ENCODE measurements at regions not wholly inside any gene's neighbourhood (a gene's known extent, or its start where the extent isn't known, plus 50 kb on each side); places are given as distances from the start of the nearest gene placed in this dataset.
A peak's percentile ranks its signal among the peaks of the same experiment; 100 is the strongest.
"Not testable (repeated sequence)": the region's sequence is repeated elsewhere in the genome, so short reads cannot be mapped to it uniquely, and the experiment has no call there.

DNA sequence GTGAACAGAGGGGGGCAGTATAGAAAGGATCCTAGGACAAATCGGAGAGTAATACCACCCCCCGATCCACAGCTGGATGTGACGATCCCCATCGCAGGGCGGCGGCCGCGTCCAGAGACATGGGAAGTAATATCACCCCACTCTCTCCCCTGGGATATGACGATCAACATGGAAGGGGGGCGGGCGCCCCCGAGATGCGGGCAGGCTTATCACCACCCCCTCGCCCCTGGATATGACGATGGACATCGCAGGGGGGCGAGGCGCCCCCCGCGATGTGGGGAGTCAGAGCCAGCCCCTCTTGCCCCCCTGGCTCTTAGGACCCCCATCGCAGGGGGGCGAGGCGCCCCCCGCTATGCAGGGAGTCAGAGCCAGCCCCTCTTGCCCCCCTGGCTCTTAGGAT lies 120.4 kb upstream of the OSBPL11 start:
- no peaks in the 10 kb centered on the region for H3K4me1 ChIP-seq (ENCODE audit: insufficient read depth, low read length, poor library complexity, severe bottlenecking)
- no peak for DNase-seq (ENCODE audit: low spot score)
- H3K27me3 ChIP-seq (replicated peaks; ENCODE audit: insufficient read depth, low read depth, low read length, poor library complexity), result no peaks in the 10 kb centered on the region
- no peaks in the 10 kb centered on the region for H3K36me3 ChIP-seq (ENCODE audit: insufficient read depth, low read length, poor library complexity, severe bottlenecking)
- no TSS peak for BruUV-seq (replicated peaks)
- no peak for TF ChIP-seq EZH2 (IDR thresholded peaks at IDR 0.05; ENCODE audit: borderline replicate concordance, low read depth, low read length, poor library complexity, severe bottlenecking)
- TF ChIP-seq, protein P1, sequence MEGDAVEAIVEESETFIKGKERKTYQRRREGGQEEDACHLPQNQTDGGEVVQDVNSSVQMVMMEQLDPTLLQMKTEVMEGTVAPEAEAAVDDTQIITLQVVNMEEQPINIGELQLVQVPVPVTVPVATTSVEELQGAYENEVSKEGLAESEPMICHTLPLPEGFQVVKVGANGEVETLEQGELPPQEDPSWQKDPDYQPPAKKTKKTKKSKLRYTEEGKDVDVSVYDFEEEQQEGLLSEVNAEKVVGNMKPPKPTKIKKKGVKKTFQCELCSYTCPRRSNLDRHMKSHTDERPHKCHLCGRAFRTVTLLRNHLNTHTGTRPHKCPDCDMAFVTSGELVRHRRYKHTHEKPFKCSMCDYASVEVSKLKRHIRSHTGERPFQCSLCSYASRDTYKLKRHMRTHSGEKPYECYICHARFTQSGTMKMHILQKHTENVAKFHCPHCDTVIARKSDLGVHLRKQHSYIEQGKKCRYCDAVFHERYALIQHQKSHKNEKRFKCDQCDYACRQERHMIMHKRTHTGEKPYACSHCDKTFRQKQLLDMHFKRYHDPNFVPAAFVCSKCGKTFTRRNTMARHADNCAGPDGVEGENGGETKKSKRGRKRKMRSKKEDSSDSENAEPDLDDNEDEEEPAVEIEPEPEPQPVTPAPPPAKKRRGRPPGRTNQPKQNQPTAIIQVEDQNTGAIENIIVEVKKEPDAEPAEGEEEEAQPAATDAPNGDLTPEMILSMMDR (conservative IDR thresholded peaks at IDR 0.05; ENCODE audit: low read depth, low read length), result no peak
- no peak overlapping the region for H3K27ac ChIP-seq (ENCODE audit: low read depth, low read length, poor library complexity, severe bottlenecking)
- H3K9me3 ChIP-seq (ENCODE audit: low read depth, low read length, poor library complexity, severe bottlenecking), result no peaks in the 10 kb centered on the region
- POLR2A ChIA-PET (ENCODE audit: low non-redundant PET), result no interaction called here
- no peak overlapping the region for H3K4me3 ChIP-seq (ENCODE audit: low read depth, low read length, poor library complexity, severe bottlenecking)
- CTCF ChIA-PET, result no interaction called here
- intact Hi-C loops (cut with micrococcal nuclease; ENCODE audit: unreplicated experiment), result no loop called here

DNA sequence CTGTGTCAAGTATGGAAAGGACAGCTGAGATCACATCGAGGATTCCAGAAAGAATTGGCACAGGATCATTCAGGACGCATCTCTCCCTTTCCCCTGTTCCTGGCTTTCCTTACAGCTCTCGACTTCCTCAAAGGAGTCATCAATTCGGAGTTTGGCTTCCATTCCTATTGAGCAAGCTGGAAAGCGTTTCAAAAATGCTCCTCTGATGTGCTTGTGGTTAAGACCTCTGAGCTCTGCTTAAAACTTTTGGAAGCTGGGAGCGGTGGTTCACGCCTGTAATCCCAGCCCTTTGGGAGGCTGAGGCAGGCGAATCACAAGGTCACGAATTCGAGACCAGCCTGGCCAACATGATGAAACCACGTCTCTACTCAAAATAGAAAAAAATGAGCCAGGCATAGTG lies 136.9 kb upstream of the OSBPL11 start:
- H3K9me3 ChIP-seq (ENCODE audit: low read depth, low read length, poor library complexity, severe bottlenecking); intact Hi-C loops (cut with micrococcal nuclease; ENCODE audit: unreplicated experiment); H3K27me3 ChIP-seq (replicated peaks; ENCODE audit: insufficient read depth, low read depth, low read length, poor library complexity); H3K4me1 ChIP-seq (ENCODE audit: insufficient read depth, low read length, poor library complexity, severe bottlenecking); CTCF ChIA-PET; H3K27ac ChIP-seq (ENCODE audit: low read depth, low read length, poor library complexity, severe bottlenecking); H3K4me3 ChIP-seq (ENCODE audit: low read depth, low read length, poor library complexity, severe bottlenecking); BruUV-seq (replicated peaks); DNase-seq (ENCODE audit: low spot score); H3K36me3 ChIP-seq (ENCODE audit: insufficient read depth, low read length, poor library complexity, severe bottlenecking); POLR2A ChIA-PET (ENCODE audit: low non-redundant PET): not testable (repeated sequence)

DNA sequence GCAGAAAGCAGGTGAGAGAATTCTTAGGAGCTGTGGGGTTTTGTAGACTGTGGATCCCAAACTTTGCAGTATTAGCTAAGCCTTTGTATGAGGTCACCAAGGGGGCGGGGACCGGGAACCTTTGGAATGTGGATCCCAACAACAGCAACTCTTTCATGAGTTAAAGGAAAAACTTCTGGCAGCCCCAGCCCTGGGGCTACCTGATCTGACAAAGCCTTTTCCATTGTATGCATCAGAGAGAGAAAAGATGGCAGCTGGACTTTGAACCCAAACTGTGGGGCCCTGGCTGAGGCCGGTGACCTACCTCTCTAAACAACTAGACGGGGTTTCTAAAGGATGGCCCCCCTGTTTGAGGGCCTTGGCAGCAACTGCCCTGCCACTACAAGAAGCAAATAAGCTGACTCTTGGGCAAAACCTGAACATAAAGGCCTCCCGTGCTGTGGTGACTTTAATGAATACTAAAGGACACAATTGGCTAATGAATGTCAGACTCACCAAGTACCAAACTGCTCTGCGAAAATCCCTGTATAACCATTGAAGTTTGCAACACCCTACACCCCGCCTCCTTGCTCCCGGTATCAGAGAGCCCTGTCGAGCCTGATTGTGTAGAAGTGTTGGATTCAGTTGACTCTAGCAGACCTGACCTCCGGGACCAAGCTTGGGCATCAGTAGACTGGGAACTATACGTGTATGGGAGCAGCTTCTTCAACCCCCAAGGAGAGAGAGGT lies 146.9 kb upstream of the OSBPL11 start:
- H3K36me3 ChIP-seq (ENCODE audit: insufficient read depth, low read length, poor library complexity, severe bottlenecking); CTCF ChIA-PET; H3K27me3 ChIP-seq (replicated peaks; ENCODE audit: insufficient read depth, low read depth, low read length, poor library complexity); H3K27ac ChIP-seq (ENCODE audit: low read depth, low read length, poor library complexity, severe bottlenecking); intact Hi-C loops (cut with micrococcal nuclease; ENCODE audit: unreplicated experiment); H3K4me3 ChIP-seq (ENCODE audit: low read depth, low read length, poor library complexity, severe bottlenecking); POLR2A ChIA-PET (ENCODE audit: low non-redundant PET); H3K9me3 ChIP-seq (ENCODE audit: low read depth, low read length, poor library complexity, severe bottlenecking); DNase-seq (ENCODE audit: low spot score); BruUV-seq (replicated peaks); H3K4me1 ChIP-seq (ENCODE audit: insufficient read depth, low read length, poor library complexity, severe bottlenecking): not testable (repeated sequence)

DNA sequence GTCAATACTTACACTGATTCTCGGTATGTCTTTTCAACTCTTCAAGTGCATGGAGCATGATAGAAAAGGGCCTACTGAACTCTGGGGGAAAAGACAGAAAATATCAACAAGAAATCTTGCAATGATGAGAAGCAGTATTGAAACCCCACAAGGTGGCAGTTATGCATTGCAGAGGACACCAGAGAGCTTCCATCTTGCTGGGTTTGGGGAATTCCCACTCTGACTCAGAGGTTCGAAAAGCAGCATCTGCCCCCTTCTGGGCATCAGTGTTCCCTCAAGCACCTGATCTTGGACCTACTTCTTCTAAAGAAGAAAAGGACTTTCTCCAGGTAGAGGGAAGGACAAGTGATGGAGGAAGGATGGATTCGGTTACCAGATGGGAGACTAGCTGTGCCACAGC lies 147.5 kb upstream of the OSBPL11 start:
- H3K27ac ChIP-seq (ENCODE audit: low read depth, low read length, poor library complexity, severe bottlenecking); H3K9me3 ChIP-seq (ENCODE audit: low read depth, low read length, poor library complexity, severe bottlenecking); CTCF ChIA-PET; POLR2A ChIA-PET (ENCODE audit: low non-redundant PET); H3K36me3 ChIP-seq (ENCODE audit: insufficient read depth, low read length, poor library complexity, severe bottlenecking); H3K4me3 ChIP-seq (ENCODE audit: low read depth, low read length, poor library complexity, severe bottlenecking); H3K27me3 ChIP-seq (replicated peaks; ENCODE audit: insufficient read depth, low read depth, low read length, poor library complexity); BruUV-seq (replicated peaks); H3K4me1 ChIP-seq (ENCODE audit: insufficient read depth, low read length, poor library complexity, severe bottlenecking); intact Hi-C loops (cut with micrococcal nuclease; ENCODE audit: unreplicated experiment): not testable (repeated sequence)
- peak; percentile 37 for DNase-seq (ENCODE audit: low spot score)
- TF ChIP-seq, protein P1 (conservative IDR thresholded peaks at IDR 0.05; ENCODE audit: low read depth, low read length), result 0 out of 2 replicates have a peak, but pooled peaks have one; percentile 25

DNA sequence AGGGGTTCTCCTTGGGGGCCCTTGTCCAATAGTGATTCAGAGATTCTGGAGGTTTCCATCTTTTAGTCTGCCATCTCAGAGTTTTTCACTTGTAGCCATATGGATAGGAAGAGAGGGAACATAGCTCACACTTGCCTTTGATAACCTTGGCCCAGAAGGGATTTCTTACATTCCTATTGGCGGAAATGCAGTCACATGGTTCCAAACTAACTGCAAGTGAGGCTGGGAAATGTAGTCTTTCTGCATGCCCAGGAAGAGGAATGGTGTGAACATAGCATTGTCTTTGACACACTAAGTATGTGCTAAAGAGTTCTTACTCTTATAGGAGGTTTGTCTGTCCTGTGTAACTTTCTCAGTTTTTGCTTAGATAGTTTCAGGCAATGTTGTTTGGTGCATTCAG lies 161.8 kb upstream of the OSBPL11 start:
- DNase-seq (ENCODE audit: low spot score), result peak; percentile 11
- CTCF ChIA-PET; H3K4me1 ChIP-seq (ENCODE audit: insufficient read depth, low read length, poor library complexity, severe bottlenecking); POLR2A ChIA-PET (ENCODE audit: low non-redundant PET); H3K36me3 ChIP-seq (ENCODE audit: insufficient read depth, low read length, poor library complexity, severe bottlenecking); H3K9me3 ChIP-seq (ENCODE audit: low read depth, low read length, poor library complexity, severe bottlenecking); intact Hi-C loops (cut with micrococcal nuclease; ENCODE audit: unreplicated experiment); H3K4me3 ChIP-seq (ENCODE audit: low read depth, low read length, poor library complexity, severe bottlenecking); H3K27me3 ChIP-seq (replicated peaks; ENCODE audit: insufficient read depth, low read depth, low read length, poor library complexity); BruUV-seq (replicated peaks); H3K27ac ChIP-seq (ENCODE audit: low read depth, low read length, poor library complexity, severe bottlenecking): not testable (repeated sequence)

DNA sequence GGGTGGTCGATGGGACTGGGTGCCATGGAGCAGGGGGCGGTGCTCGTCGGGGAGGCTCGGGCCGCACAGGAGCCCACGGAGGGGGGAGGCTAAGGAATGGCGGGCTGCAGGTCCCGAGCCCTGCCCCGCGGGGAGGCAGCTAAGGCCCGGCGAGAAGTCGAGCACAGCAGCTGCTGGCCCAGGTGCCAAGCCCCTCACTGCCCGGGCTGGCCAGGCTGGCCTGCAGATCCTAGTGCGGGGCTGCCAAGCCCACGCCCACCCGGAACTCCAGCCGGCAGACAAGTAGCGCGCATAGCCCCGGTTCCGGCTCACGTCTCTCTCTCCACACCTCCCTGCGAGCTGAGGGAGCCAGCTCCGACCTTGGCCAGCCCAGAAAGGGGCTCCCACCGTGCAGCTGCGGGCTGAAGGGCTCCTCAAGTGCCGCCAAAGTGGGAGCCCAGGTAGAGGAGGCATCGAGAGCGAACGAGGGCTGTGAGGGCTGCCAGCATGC lies 163.4 kb upstream of the OSBPL11 start:
- H3K4me3 ChIP-seq (ENCODE audit: low read depth, low read length, poor library complexity, severe bottlenecking); H3K36me3 ChIP-seq (ENCODE audit: insufficient read depth, low read length, poor library complexity, severe bottlenecking); DNase-seq (ENCODE audit: low spot score); POLR2A ChIA-PET (ENCODE audit: low non-redundant PET); CTCF ChIA-PET; intact Hi-C loops (cut with micrococcal nuclease; ENCODE audit: unreplicated experiment); H3K27me3 ChIP-seq (replicated peaks; ENCODE audit: insufficient read depth, low read depth, low read length, poor library complexity); H3K4me1 ChIP-seq (ENCODE audit: insufficient read depth, low read length, poor library complexity, severe bottlenecking); H3K9me3 ChIP-seq (ENCODE audit: low read depth, low read length, poor library complexity, severe bottlenecking); H3K27ac ChIP-seq (ENCODE audit: low read depth, low read length, poor library complexity, severe bottlenecking); BruUV-seq (replicated peaks): not testable (repeated sequence)

Data from A673 (cell line).